ENCODE measurements at regions not wholly inside any gene's neighbourhood (a gene's known extent, or its start where the extent isn't known, plus 50 kb on each side); places are given as distances from the start of the nearest gene placed in this dataset.

DNA sequence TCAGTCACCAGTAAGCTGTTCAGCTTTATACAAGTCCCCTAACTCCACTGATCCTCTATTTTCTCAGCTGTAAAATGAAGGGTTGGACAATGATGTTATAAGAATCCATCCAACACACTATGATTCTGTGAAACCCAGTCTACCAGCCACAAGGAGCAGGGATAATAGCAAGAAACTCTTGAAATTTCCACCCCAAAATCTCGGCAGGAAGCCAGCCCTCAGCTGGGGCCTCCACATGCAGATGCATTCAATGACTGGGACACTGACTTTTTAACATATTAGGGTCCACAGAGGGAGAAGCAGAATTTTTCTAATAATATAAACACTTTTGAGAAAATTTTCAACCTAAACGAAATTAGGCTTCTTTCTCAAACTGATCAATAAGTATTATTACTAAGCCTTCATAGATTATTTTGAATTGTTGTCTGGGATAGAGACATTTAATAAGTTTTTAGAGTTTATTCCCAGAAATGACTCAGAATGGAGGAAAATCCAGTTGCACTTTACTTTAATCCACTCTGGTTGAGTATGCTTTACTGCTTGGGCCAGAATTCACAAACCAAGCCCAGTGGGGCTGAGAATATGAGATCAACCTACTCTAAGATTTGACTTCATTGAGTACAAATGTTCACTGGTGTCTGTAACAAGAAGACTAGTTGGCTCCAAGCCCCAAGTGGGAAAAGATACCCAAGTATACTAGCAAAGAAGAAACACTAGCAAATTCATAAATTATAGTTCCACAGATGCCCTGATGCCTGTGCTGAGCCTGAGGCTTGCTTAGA lies 168.6 kb downstream of the C7orf25 start:
- Mint-ChIP-seq H3K4me3 (no peak overlapping the region), H3K9me3 (peaks cover 6% of the 10 kb centered on the region), H3K27me3 (no peaks in the 10 kb centered on the region), H3K27ac (no peak overlapping the region), H3K36me3 (no peaks in the 10 kb centered on the region), H3K4me1 (no peaks in the 10 kb centered on the region)
- no peak for ATAC-seq

DNA sequence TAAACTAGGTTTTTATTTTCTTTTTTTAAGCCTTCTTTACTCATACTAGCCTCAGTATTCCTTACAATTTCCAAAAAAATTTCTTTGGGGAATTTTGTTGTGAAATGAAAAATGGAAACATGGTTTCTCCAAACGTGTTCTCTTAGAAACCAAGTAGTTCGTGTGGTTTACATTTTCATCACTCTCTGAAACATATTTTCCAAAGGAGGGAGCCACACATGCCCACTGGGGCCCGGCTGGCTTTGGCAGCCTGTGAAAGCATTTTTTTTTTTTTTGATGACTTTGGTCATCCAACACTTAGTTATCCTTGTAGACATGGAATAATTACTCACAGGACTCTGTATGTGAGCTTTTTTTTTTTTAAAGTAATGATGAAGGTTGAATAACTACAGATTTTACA lies 169.6 kb downstream of the C7orf25 start:
- H3K9me3 Mint-ChIP-seq = peaks cover 8% of the 10 kb centered on the region
- no peak for ATAC-seq
- no peaks in the 10 kb centered on the region for H3K4me1 Mint-ChIP-seq
- H3K27ac Mint-ChIP-seq = no peak overlapping the region
- no peaks in the 10 kb centered on the region for H3K27me3 Mint-ChIP-seq
- no peak overlapping the region for H3K4me3 Mint-ChIP-seq
- no peaks in the 10 kb centered on the region for H3K36me3 Mint-ChIP-seq

- Mint-ChIP-seq H3K4me1 (no peaks in the 10 kb centered on the region), H3K9me3 (peaks cover 5% of the 10 kb centered on the region), H3K27me3 (no peaks in the 10 kb centered on the region), H3K36me3 (no peaks in the 10 kb centered on the region), H3K27ac (no peak overlapping the region), H3K4me3 (no peak overlapping the region)
- no peak for ATAC-seq
Measured at GRCh38 chr7:42740408-42740807, 171.5 kb downstream of the C7orf25 start.

DNA sequence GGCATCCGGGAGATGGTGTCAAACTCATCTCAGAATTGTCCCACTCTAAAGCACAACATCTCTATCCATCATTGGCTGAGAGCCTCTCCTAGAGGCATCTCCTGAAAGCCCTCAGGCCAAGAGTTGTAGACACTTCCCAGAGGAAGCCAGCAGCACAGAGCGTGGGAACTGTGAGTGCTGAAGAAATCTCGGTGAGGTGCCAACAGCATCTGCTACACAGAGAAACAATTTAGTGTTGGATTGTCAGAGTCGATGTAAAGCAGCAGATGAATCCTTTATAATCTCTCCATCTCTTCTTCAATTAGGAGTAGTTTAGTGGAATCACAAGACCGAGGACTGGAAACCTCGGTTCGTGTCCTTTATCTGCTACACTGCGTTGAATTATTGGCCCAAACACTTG lies 172.2 kb downstream of the C7orf25 start:
- H3K36me3 Mint-ChIP-seq = no peaks in the 10 kb centered on the region
- H3K9me3 Mint-ChIP-seq = peaks cover 5% of the 10 kb centered on the region
- no peaks in the 10 kb centered on the region for H3K4me1 Mint-ChIP-seq
- no peak overlapping the region for H3K27ac Mint-ChIP-seq
- H3K27me3 Mint-ChIP-seq = no peaks in the 10 kb centered on the region
- no peak for ATAC-seq
- no peak overlapping the region for H3K4me3 Mint-ChIP-seq

DNA sequence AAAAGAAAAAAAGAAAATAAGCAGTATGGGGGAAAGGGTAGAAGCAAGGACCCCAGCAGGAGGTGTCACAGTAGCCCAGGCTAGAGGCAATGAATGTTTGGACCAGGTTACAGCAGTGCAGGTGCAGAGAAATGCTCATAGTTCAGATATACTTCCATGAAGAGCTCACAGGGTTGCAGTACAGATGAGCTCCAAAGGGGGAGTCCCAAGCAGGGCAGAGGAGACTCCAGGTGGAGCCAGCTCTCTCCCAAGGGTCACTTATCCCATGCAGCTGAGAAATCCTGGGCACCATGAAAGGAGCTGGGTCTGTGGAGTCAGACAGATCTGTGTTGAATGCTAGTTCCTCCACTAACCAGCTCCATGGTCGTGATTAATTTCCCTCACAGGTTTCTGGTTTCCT lies 174.9 kb downstream of the C7orf25 start:
- Mint-ChIP-seq H3K9me3 (peaks cover 5% of the 10 kb centered on the region), H3K36me3 (no peaks in the 10 kb centered on the region), H3K4me3 (no peak overlapping the region), H3K27me3 (no peaks in the 10 kb centered on the region), H3K27ac (no peak overlapping the region), H3K4me1 (no peaks in the 10 kb centered on the region)
- ATAC-seq = no peak

- H3K9me3 Mint-ChIP-seq = peaks cover 5% of the 10 kb centered on the region
- no peaks in the 10 kb centered on the region for H3K36me3 Mint-ChIP-seq
- H3K4me1 Mint-ChIP-seq = no peaks in the 10 kb centered on the region
- H3K4me3 Mint-ChIP-seq = no peak overlapping the region
- no peak for ATAC-seq
- no peak overlapping the region for H3K27ac Mint-ChIP-seq
- H3K27me3 Mint-ChIP-seq = no peaks in the 10 kb centered on the region
Measured at GRCh38 chr7:42735081-42735480, 176.8 kb downstream of the C7orf25 start.

DNA sequence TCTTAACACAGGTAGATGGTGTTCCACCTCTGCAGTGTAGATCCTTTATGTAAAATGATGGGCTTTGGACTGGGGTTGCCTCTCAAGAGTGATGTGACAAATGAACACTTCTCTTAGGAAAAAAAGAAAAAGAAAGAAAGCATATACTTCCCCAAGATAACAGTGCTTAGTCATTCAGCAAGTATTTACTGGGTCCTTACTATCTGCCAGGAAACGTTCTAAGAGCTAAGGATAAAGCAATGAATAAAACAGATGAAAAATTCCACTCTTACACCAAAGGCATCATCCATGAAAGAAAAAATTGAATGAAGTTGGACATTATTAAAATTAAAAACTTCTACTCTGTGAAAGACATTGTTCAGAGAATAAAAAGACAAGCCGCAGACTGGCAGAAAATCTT lies 177.3 kb downstream of the C7orf25 start:
- Mint-ChIP-seq H3K27me3 (no peaks in the 10 kb centered on the region), H3K4me1 (no peaks in the 10 kb centered on the region), H3K9me3 (peaks cover 5% of the 10 kb centered on the region), H3K4me3 (no peak overlapping the region), H3K36me3 (no peaks in the 10 kb centered on the region), H3K27ac (no peak overlapping the region)
- no peak for ATAC-seq

DNA sequence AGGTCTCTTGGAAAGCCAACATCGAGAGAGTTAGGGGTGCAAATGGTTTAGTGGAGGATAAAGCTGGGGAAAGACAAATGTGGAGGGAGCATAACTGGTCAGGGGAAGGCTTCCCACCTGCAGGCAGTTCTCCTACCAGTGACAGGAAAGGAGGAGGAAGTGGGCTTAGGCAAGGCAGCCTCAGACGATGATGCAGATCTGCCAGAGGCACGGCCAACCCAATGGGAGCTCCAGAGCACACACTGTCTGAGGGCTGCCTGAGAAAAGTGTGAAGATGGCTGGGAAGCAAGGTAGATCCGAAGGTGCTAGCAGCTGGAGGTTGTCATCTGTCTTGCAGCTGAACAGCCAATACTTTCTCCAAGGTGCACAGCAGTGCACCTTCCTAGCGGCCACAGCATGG lies 178.8 kb downstream of the C7orf25 start:
- Mint-ChIP-seq H3K4me3 (no peak overlapping the region), H3K27me3 (no peaks in the 10 kb centered on the region), H3K36me3 (no peaks in the 10 kb centered on the region), H3K9me3 (no peaks in the 10 kb centered on the region), H3K27ac (no peak overlapping the region), H3K4me1 (no peaks in the 10 kb centered on the region)
- ATAC-seq = no peak

- Mint-ChIP-seq H3K4me1 (no peaks in the 10 kb centered on the region), H3K27ac (no peak overlapping the region), H3K9me3 (no peaks in the 10 kb centered on the region), H3K4me3 (no peak overlapping the region), H3K27me3 (no peaks in the 10 kb centered on the region), H3K36me3 (no peaks in the 10 kb centered on the region)
- ATAC-seq = no peak
Measured at GRCh38 chr7:42730586-42730985, 181.3 kb downstream of the C7orf25 start.

GRCh38 chr7:42729053-42729765 lies 182.7 kb downstream of the C7orf25 start:
- Mint-ChIP-seq H3K4me3 (no peak overlapping the region), H3K36me3 (no peaks in the 10 kb centered on the region), H3K9me3 (no peaks in the 10 kb centered on the region), H3K27ac (no peak overlapping the region), H3K27me3 (no peaks in the 10 kb centered on the region), H3K4me1 (no peaks in the 10 kb centered on the region)
- no peak for ATAC-seq

DNA sequence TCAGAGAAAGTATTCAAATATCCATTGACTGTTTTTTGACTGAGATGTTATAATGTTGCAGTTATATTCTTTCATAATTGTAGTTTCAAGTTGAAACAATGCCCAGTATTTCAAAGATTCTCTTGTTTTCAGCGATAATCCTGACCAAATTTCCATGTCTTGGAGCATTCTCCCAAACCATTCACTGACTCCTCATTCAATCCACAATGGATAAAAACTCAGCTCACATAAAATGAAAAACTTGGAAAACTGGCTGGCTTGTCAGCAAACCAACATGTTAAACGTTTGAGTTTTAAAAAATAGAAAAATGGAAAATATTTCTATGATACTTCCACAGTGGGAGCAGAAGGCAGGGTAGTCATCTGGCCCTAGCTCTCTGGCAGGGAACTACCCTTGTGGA lies 184.4 kb downstream of the C7orf25 start:
- Mint-ChIP-seq H3K27me3 (no peaks in the 10 kb centered on the region), H3K36me3 (no peaks in the 10 kb centered on the region), H3K9me3 (no peaks in the 10 kb centered on the region), H3K27ac (no peak overlapping the region), H3K4me3 (no peak overlapping the region), H3K4me1 (no peaks in the 10 kb centered on the region)
- ATAC-seq = no peak

DNA sequence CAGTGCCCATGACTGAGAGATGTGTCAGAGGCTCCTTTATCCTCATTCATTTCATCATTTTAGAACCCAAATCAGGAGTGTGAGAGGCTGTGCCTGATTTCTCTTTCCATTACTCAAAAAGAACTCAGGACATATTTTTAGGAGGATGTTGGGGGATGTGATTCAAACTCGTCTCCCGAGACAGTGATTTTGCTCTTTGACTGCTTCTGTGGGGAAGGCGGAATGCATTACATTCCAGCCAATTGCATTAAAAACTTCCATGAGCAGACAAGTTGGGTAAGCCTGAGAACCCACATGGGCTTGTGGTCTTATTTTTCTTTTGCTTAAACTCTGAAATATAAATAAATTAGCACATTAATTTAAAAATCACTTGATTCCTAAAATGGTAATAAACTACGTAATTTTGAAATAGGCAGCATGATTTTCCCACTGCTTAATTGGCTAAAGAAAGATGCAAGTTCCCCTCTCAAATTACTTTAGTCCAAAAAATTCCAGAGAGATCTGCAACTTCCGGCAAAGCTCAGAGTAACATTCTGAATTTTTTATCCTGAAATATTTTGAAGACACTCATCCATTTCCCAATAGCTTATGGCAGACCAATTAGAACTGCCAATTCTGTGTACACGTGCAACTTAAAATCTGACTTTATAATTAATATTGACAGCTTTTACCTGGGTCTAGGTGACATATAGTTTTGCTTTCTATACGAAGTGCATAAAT lies 185.6 kb downstream of the C7orf25 start:
- Mint-ChIP-seq H3K27me3 (no peaks in the 10 kb centered on the region), H3K9me3 (no peaks in the 10 kb centered on the region), H3K36me3 (no peaks in the 10 kb centered on the region), H3K27ac (no peak overlapping the region), H3K4me3 (no peak overlapping the region), H3K4me1 (no peaks in the 10 kb centered on the region)
- no peak for ATAC-seq

GRCh38 chr7:42722716-42723115 lies 189.2 kb downstream of the C7orf25 start:
- Mint-ChIP-seq H3K4me3 (no peak overlapping the region), H3K36me3 (no peaks in the 10 kb centered on the region), H3K4me1 (no peaks in the 10 kb centered on the region), H3K9me3 (peaks cover 4% of the 10 kb centered on the region), H3K27me3 (no peaks in the 10 kb centered on the region), H3K27ac (no peak overlapping the region)
- no peak for ATAC-seq

DNA sequence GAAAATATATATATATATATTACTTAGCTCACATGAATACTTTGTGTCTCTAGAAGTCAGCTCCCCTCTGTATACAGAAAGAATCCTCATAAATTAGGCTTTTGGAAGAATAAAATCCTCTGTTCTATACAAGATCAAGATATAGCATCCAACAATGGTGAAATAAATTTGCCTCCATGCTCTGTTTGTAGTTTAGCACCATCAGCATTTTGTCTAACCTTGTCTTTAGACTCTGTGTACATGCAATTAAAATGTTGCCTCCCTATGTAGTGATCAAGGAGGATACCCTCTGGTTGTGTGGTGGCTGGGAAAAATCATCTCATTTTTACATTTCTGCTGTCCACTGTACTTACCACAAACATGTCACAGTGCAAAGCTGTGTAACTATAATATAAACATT lies 189.7 kb downstream of the C7orf25 start:
- no peaks in the 10 kb centered on the region for H3K36me3 Mint-ChIP-seq

DNA sequence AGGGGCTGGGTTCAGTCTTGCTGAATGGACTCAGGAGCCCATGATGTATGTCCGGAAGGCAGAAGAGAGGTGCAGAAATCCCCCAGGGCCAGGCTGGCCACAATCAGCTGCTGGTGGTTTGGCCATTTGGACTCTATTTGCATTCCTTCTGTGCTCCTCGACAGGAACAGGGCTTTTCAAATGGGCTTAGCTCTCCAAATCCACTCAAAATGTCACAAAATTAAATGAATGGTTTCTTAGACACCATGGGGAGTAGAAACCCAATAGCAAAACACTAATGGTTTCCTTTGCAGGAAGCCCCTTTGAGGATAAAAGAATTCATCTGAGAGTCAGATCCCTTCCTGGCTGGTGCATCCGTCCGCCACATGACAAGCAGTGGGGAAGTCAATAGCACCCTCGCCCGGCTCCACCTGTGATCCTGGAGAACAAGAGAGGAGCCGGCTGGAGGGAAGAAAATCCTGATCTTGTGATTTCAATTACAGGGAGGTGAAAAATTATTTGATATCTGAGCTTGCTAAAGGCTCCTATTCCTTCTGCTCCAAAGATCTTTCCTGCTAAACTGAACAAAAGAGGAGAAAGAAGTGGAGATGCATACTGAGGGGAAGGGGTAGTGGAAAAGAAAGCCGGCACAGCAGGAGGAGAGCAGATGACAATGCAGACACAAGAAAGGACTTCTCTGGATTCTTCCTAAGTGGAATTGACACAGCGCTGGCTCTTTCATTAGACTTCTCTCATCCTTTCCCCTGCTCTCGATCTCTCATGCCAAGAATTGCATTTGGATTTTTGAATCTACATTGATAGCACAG lies 190.7 kb downstream of the C7orf25 start:
- Mint-ChIP-seq H3K9me3 (peaks cover 6% of the 10 kb centered on the region), H3K4me1 (no peaks in the 10 kb centered on the region), H3K4me3 (no peak overlapping the region), H3K27ac (no peak overlapping the region), H3K27me3 (no peaks in the 10 kb centered on the region), H3K36me3 (no peaks in the 10 kb centered on the region)
- no peak for ATAC-seq

More for the DNA sequence above, 189.7 kb downstream of the C7orf25 start:
- ATAC-seq = no peak
- Mint-ChIP-seq H3K4me3 (no peak overlapping the region), H3K9me3 (peaks cover 6% of the 10 kb centered on the region), H3K27ac (no peak overlapping the region), H3K4me1 (no peaks in the 10 kb centered on the region), H3K27me3 (no peaks in the 10 kb centered on the region)
